IMR-90 (cell line): ENCODE measurements at regions not wholly inside any gene's neighbourhood (a gene's known extent, or its start where the extent isn't known, plus 50 kb on each side); places are given as distances from the start of the nearest gene placed in this dataset.

Experiments used
- ATAC-seq: fragments of 200-7000 bp; cut with Tn5 transposase; 2 replicates; pipeline ENCODE4 v1.9.1; 2020; ENCODE audit warnings: low read depth, mild to moderate bottlenecking, moderate library complexity
- BruUV-seq: library from RNA; stranded (reverse); fragments of 400-500 nt; replicated peaks from 2 replicates; lab custom pipeline; 2021; lab: Mats Ljungman, UMichigan
- CTCF ChIA-PET: fragments of 300-600 bp; formaldehyde crosslinking; extraction: SDS; loops from one replicate; lab custom pipeline; 2021; ENCODE audit warnings: antibody characterized with exemption; lab: Yijun Ruan, JAX
- POLR2A ChIA-PET: fragments of 300-600 bp; sonication (Branson Sonifier 250); formaldehyde crosslinking; loops from one replicate; lab custom pipeline; 2022; ENCODE audit warnings: antibody characterized with exemption; ENCODE audit not compliant: unreplicated experiment; lab: Charles Lee
- DNase-seq: peaks from one replicate; pipeline ENCODE4 v3.0.0; 2013
- H2AFZ ChIP-seq: replicated peaks from 2 replicates; pipeline ENCODE3; 2013; ENCODE audit warnings: low read length, mild to moderate bottlenecking; ENCODE audit not compliant: poor library complexity
- H2AK5ac ChIP-seq: 2 replicates; pipeline ENCODE4 v1.6.1; 2013; ENCODE audit warnings: low read depth, low read length, inconsistent platforms
- H2AK9ac ChIP-seq: replicated peaks from 2 replicates; pipeline ENCODE3; 2013; ENCODE audit warnings: mild to moderate bottlenecking, low read depth, low read length, moderate library complexity; ENCODE audit not compliant: poor library complexity
- H2BK120ac ChIP-seq: 2 replicates; pipeline ENCODE4 v1.6.1; 2013; ENCODE audit warnings: low read depth, low read length, inconsistent platforms
- H2BK15ac ChIP-seq: 3 replicates; pipeline ENCODE4 v1.6.1; 2013; ENCODE audit warnings: low read depth, low read length, inconsistent platforms
- H2BK20ac ChIP-seq: 2 replicates; pipeline ENCODE4 v1.6.1; 2013; ENCODE audit warnings: low read depth, mild to moderate bottlenecking, inconsistent platforms, low read length, moderate library complexity
- H2BK5ac ChIP-seq: 2 replicates; pipeline ENCODE4 v1.6.1; 2013; ENCODE audit warnings: mild to moderate bottlenecking, low read depth, low read length, inconsistent platforms; ENCODE audit not compliant: poor library complexity, severe bottlenecking
- H3K14ac ChIP-seq: replicated peaks from 2 replicates; pipeline ENCODE4 v1.6.1; 2013; ENCODE audit warnings: low read depth, low read length, inconsistent platforms
- H3K18ac ChIP-seq: 2 replicates; pipeline ENCODE4 v1.6.1; 2013; ENCODE audit warnings: low read depth, low read length, control low read depth
- H3K23ac ChIP-seq: 2 replicates; pipeline ENCODE4 v1.6.1; 2013; ENCODE audit warnings: low read depth, low read length, inconsistent platforms
- H3K27ac ChIP-seq: 2 replicates; pipeline ENCODE4 v1.5.1; 2013; ENCODE audit warnings: mild to moderate bottlenecking, control low read depth, low read length; ENCODE audit not compliant: insufficient read depth
- H3K27me3 ChIP-seq: 2 replicates; pipeline ENCODE4 v1.6.1; 2013; ENCODE audit warnings: low read length; ENCODE audit not compliant: control insufficient read depth, insufficient read depth
- H3K36me3 ChIP-seq: 2 replicates; pipeline ENCODE4 v1.6.1; 2013; ENCODE audit warnings: low read length, mixed read lengths; ENCODE audit not compliant: control insufficient read depth, insufficient read depth
- H3K4ac ChIP-seq: 2 replicates; pipeline ENCODE4 v1.6.1; 2013; ENCODE audit warnings: low read depth, low read length, inconsistent platforms
- H3K4me1 ChIP-seq: 2 replicates; pipeline ENCODE4 v1.6.1; 2013; ENCODE audit warnings: low read length, mixed read lengths; ENCODE audit not compliant: control insufficient read depth, insufficient read depth
- H3K4me2 ChIP-seq: 2 replicates; pipeline ENCODE4 v1.6.1; 2013; ENCODE audit warnings: low read depth, mild to moderate bottlenecking, control low read depth, low read length, moderate library complexity
- H3K4me3 ChIP-seq: 2 replicates; pipeline ENCODE4 v1.5.1; 2013; ENCODE audit warnings: low read depth, mild to moderate bottlenecking, control low read depth, low read length, moderate library complexity; ENCODE audit not compliant: insufficient read depth
- H3K56ac ChIP-seq: 2 replicates; pipeline ENCODE4 v1.6.1; 2013; ENCODE audit warnings: low read length, inconsistent platforms; ENCODE audit not compliant: insufficient read depth; ENCODE audit errors: extremely low read depth
- H3K79me1 ChIP-seq, 2 experiments: 2 replicates each; pipeline ENCODE4 v1.6.1; 2013; ENCODE audit warnings: low read length in 2 of 2, inconsistent platforms in 1 of 2, low read depth in 1 of 2
- H3K9ac ChIP-seq: 2 replicates; pipeline ENCODE4 v1.6.1; 2013; ENCODE audit warnings: low read depth, low read length, control low read depth
- H3K9me1 ChIP-seq: 2 replicates; pipeline ENCODE4 v1.6.1; 2013; ENCODE audit warnings: low read length, inconsistent platforms; ENCODE audit not compliant: insufficient read depth
- H3K9me3 ChIP-seq: 2 replicates; pipeline ENCODE4 v1.6.1; 2013; ENCODE audit warnings: low read length; ENCODE audit not compliant: control insufficient read depth, insufficient read depth
- H4K20me1 ChIP-seq: 2 replicates; pipeline ENCODE4 v1.6.1; 2013; ENCODE audit warnings: low read length, inconsistent platforms; ENCODE audit not compliant: insufficient read depth
- H4K5ac ChIP-seq: 2 replicates; pipeline ENCODE4 v1.6.1; 2013; ENCODE audit warnings: mild to moderate bottlenecking, low read depth, low read length, control low read depth
- H4K8ac ChIP-seq, 2 experiments: 2 replicates each; pipeline ENCODE4 v1.6.1; 2013; ENCODE audit warnings: low read depth in 2 of 2, low read length in 2 of 2, control low read depth in 1 of 2, inconsistent platforms in 1 of 2
- H4K91ac ChIP-seq: 2 replicates; pipeline ENCODE4 v1.6.1; 2013; ENCODE audit warnings: low read depth, low read length, inconsistent platforms; ENCODE audit not compliant: insufficient read depth
- BHLHE40 ChIP-seq: fragments of 150-350 bp; IDR thresholded peaks from 2 replicates; pipeline ENCODE4 v1.6.1; 2016; ENCODE audit warnings: mild to moderate bottlenecking, low read depth, low read length
- CHD1 ChIP-seq: IDR thresholded peaks from 2 replicates; pipeline ENCODE4 v1.6.1; 2012; ENCODE audit warnings: low read depth, low read length, improper control_type of control experiment
- CTCF ChIP-seq: conservative IDR thresholded peaks from 2 replicates; pipeline ENCODE4 v1.5.1; 2012; ENCODE audit warnings: mild to moderate bottlenecking, low read depth, low read length, improper control_type of control experiment
- FOS ChIP-seq: fragments of 150-350 bp; IDR thresholded peaks from 2 replicates; pipeline ENCODE4 v1.6.1; 2016; ENCODE audit warnings: low read depth, low read length
- MAZ ChIP-seq: IDR thresholded peaks from 2 replicates; pipeline ENCODE4 v1.6.1; 2012; ENCODE audit warnings: low read depth, mild to moderate bottlenecking, low read length, improper control_type of control experiment, moderate library complexity, borderline replicate concordance
- MXI1 ChIP-seq: IDR thresholded peaks from 2 replicates; pipeline ENCODE4 v1.6.1; 2012; ENCODE audit warnings: low read depth, mild to moderate bottlenecking, low read length, moderate library complexity, borderline replicate concordance
- POLR2A ChIP-seq: IDR thresholded peaks from 2 replicates; pipeline ENCODE4 v1.6.1; 2012; ENCODE audit warnings: mild to moderate bottlenecking, low read depth, low read length
- RCOR1 ChIP-seq: IDR thresholded peaks from 2 replicates; pipeline ENCODE4 v1.6.1; 2012; ENCODE audit warnings: mild to moderate bottlenecking, low read length, improper control_type of control experiment; ENCODE audit not compliant: insufficient replicate concordance
- RFX5 ChIP-seq: IDR thresholded peaks from 2 replicates; pipeline ENCODE4 v1.8.0; 2012; ENCODE audit warnings: low read depth, mild to moderate bottlenecking, low read length, moderate library complexity
- WGBS, 2 experiments: methylation state at CpG; one replicate each; pipeline versions ENCODE4 v1.1.5 to v1.1.7; 2013; ENCODE audit warnings: missing lambda C conversion rate in 2 of 2; ENCODE audit not compliant: insufficient read length in 1 of 2; ENCODE audit errors: extremely low coverage in 2 of 2; 5-methylcytosine and 5-hydroxymethylcytosine counted together
- dilution Hi-C: fragments of 300-500 bp; cut with HindIII; formaldehyde crosslinking; loops from one replicate; pipeline ENCODE4 v1.14.3; 2018; ENCODE audit warnings: low sequenced_read_pairs; ENCODE audit not compliant: unreplicated experiment
- in situ Hi-C: fragments of 300-500 bp; cut with MboI; formaldehyde crosslinking; loops from 3 replicates; pipeline ENCODE4 v1.14.3; 2019; ENCODE audit warnings: low sequenced_read_pairs, inconsistent platforms, mixed read lengths
- intact Hi-C: fragments of 100-400 bp; cut with micrococcal nuclease; formaldehyde crosslinking; loops from 2 replicates; pipeline ENCODE4 v1.10.0; 2022

DNA sequence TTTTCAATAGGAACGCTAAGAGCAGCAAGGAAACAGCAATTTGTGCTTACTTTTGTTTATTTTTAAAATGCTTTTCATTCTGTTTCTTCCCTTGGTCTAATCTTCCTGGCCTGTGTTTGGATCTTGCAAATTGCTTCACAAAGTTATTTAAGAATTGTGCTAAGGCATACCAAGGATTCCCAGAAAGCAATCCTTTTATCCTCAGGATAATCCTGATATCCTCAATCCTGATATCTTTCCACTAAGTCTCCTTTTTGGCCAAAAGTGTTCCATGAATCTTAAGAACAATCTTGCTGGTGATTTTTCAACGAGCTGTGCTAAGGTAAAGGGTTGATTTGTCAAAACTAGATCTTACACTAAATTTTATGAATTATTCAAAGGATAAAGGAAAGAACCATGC lies 1577.9 kb downstream of the PLA2G4A start:
- no peak overlapping the region for H3K4me2 ChIP-seq
- H3K27ac ChIP-seq: no peak overlapping the region
- no peak overlapping the region for H3K4ac ChIP-seq
- H2BK5ac ChIP-seq: no peak overlapping the region
- in situ Hi-C loops: no loop called here
- no peak overlapping the region for H2AK5ac ChIP-seq
- no peak overlapping the region for H3K56ac ChIP-seq
- no peak overlapping the region for H4K91ac ChIP-seq
- POLR2A ChIA-PET: no interaction called here
- H4K5ac ChIP-seq: no peak overlapping the region
- CTCF ChIA-PET: no interaction called here
- H3K4me1 ChIP-seq: no peaks in the 10 kb centered on the region; the same call in 1 of the 2 replicates
- H3K27me3 ChIP-seq: no peaks in the 10 kb centered on the region
- H3K36me3 ChIP-seq: no peaks in the 10 kb centered on the region
- no peak overlapping the region for H2BK120ac ChIP-seq
- intact Hi-C loops: no loop called here
- no peak overlapping the region for H3K4me3 ChIP-seq
- WGBS, 2 experiments: no CpG with 5 or more reads among the region's 2 CpGs
- BruUV-seq: no TSS peak
- no peaks in the 10 kb centered on the region for H3K79me1 ChIP-seq
- no peak overlapping the region for H2BK15ac ChIP-seq
- no peak overlapping the region for H4K8ac ChIP-seq
- no peaks in the 10 kb centered on the region for H3K9me1 ChIP-seq
- dilution Hi-C loops: no loop called here
- no peak overlapping the region for H3K18ac ChIP-seq
- no peaks in the 10 kb centered on the region for H4K20me1 ChIP-seq
- H3K14ac ChIP-seq: no peak overlapping the region
- no peak overlapping the region for H2AFZ ChIP-seq
- no peaks in the 10 kb centered on the region for H3K9me3 ChIP-seq
- no peak overlapping the region for H2AK9ac ChIP-seq
- no peak overlapping the region for H3K23ac ChIP-seq
- no peak for TF ChIP-seq BHLHE40
- TF ChIP-seq MXI1: no peak
- TF ChIP-seq POLR2A: no peak
- TF ChIP-seq RCOR1: no peak
- no peak for TF ChIP-seq MAZ
- TF ChIP-seq CTCF: no peak
- TF ChIP-seq FOS: no peak
- no peak for TF ChIP-seq CHD1
- no peak for TF ChIP-seq RFX5
- ATAC-seq (no peak; the same call in 1 of the 2 replicates), DNase-seq (no peak)
- no peak overlapping the region for H2BK20ac ChIP-seq
- H3K9ac ChIP-seq: no peak overlapping the region
